GM18499 (cell line): ENCODE measurements at regions not wholly inside any gene's neighbourhood (a gene's known extent, or its start where the extent isn't known, plus 50 kb on each side); places are given as distances from the start of the nearest gene placed in this dataset.
"Not testable (repeated sequence)": the region's sequence is repeated elsewhere in the genome, so short reads cannot be mapped to it uniquely, and the experiment has no call there.

Experiments
- ATAC-seq: cut with Tn5 transposase; IDR thresholded peaks from one replicate; pipeline ENCODE4 v1.9.1; 2021; ENCODE audit warnings: moderate number of reproducible peaks; ENCODE audit not compliant: insufficient read depth, unreplicated experiment

- ATAC-seq, result no peak
These were observed 136.9 kb upstream of the FREM1 start for GRCh38 chr9:15047028-15047551.

DNA sequence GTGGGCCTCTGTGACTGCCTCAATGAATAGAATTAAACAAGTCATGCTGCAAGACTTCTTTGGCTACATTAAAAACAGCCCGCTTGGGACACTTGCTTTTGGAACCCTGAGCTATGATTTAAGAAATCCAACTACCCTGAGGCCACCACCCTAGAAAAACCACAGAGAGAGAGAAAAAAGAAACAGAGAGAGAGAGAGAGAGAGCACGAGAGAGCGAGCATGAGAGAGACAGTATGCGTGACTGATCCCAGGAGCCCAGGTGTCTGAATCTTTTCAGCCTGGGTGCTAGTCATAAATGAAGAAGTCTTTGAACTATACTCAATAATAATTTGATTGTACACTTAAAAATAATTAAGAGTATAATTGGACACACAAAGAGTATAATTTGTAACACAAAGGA lies 123.1 kb upstream of the FREM1 start:
- no peak for ATAC-seq

- ATAC-seq, result no peak
These were observed 122.6 kb upstream of the FREM1 start for GRCh38 chr9:15032860-15033259.

- ATAC-seq, result no peak
These were observed 110.9 kb upstream of the FREM1 start for GRCh38 chr9:15021146-15021545.

GRCh38 chr9:15018096-15018637 lies 107.9 kb upstream of the FREM1 start:
- no peak for ATAC-seq

DNA sequence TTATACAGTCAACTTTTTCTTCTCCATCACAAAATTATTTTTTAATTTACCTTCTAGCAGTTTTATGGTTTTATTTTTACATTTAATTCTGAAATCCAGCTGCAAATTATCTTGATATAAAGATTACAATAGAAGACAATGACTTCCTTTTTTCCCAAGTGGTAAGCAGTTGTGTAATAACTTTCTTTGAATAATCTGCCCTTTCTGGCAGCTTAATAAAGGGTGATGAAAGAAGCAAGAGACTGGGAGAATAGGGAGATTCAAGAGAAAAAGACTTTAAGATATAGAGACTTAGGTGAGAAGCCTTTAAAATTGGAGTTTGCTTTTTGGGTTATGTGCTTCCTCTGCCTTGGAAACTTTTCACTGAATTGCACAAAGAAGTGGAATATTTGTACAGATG lies 100.4 kb upstream of the FREM1 start:
- no peak for ATAC-seq

- ATAC-seq, result no peak
These were observed 97.5 kb upstream of the FREM1 start for GRCh38 chr9:15007698-15008097.

DNA sequence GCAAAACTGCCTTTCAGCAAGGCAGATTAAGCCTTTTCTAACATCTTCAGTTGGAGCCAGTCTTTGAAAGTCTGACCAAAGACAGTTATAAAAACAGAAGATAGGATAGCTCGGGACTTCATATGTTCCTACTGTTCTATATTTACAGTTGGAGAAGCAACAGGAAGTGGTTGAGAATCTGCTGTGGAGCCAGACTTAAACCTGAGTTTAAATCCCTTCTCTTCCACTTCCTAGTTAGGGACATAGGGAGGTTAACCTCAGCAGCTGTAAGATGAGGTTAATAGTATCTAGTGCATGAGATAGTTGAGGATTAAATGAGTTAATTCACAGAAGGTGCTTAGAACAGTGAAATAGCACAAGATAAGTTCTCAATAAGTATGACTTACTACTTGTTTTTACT lies 84.5 kb upstream of the FREM1 start:
- ATAC-seq, result no peak

GRCh38 chr9:14993901-14994554 lies 83.8 kb upstream of the FREM1 start:
- ATAC-seq, result no peak

- no peak for ATAC-seq
These were observed 83.0 kb upstream of the FREM1 start for GRCh38 chr9:14993061-14993800.

- ATAC-seq, result no peak
These were observed 82.3 kb upstream of the FREM1 start for GRCh38 chr9:14992516-14992915.

- ATAC-seq, result peak; percentile 40
These were observed 81.9 kb upstream of the FREM1 start for GRCh38 chr9:14992081-14992480.

GRCh38 chr9:14990647-14991046 lies 80.4 kb upstream of the FREM1 start:
- ATAC-seq, result not testable (repeated sequence)

DNA sequence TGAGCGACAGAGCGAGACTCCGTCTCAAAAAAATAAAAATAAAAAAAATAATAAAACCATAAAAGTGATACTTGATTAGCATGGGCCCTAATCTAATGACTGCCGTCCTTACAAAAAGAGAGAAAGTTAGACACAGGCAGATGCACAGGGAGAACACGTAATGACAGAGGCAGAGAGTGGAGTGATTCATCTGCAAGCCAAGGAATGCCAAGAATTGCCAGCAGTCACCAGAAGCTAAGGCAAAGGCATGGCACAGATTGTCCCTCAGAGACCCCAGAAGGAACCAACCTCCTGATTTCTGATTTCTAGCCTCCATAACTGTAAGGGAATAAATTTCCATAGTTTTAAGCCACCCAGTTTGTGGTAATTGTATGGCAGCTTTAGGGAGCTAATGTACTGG lies 79.6 kb upstream of the FREM1 start:
- ATAC-seq, result no peak

- not testable (repeated sequence) for ATAC-seq
These were observed 79.1 kb upstream of the FREM1 start for GRCh38 chr9:14989336-14989735.

DNA sequence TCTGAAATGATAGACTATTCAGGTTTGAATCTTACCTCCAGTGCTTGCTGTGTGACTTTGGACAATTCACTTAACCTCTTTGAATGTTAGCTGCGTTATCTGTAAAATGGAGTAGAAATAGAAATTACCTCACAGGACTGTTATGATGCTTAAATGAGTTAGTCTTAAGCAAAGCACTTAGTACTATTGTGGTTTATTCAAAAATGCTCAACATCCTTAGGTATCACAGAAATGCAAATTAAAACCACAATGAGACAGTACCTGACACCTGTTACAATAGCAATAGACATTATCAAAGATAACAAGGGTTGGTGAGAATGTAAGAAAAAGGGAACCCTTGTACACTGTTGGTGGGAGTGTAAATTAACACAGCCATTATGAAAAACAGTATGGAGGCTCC lies 77.6 kb upstream of the FREM1 start:
- ATAC-seq, result peak; percentile 45

GRCh38 chr9:14985419-14985818 lies 75.2 kb upstream of the FREM1 start:
- ATAC-seq, result no peak

GRCh38 chr9:14983599-14983998 lies 73.4 kb upstream of the FREM1 start:
- no peak for ATAC-seq

- ATAC-seq, result no peak
These were observed 71.2 kb upstream of the FREM1 start for GRCh38 chr9:14981291-14981950.

- ATAC-seq, result no peak
These were observed 68.1 kb upstream of the FREM1 start for GRCh38 chr9:14978022-14979000.
